ENCODE measurements at regions not wholly inside any gene's neighbourhood (a gene's known extent, or its start where the extent isn't known, plus 50 kb on each side); places are given as distances from the start of the nearest gene placed in this dataset.

DNA sequence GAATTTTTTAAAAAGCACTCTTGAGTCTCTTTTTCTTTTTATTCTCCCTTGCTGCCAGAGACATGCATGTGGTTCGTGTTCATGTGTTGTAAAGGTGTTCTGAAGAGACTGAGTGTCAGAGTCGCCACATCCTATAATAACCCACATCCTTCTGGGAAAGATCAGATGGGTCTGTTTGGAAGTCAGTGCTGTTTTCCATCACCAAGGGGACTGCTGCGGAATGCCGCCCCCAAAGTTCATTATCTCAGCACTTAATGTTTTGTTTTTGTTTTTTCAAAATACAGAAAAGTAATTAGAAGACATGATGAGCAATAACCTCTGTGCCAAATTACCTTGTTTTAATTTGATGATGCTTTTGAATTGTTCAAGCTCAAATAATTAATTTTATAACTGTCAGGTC is 56.9 kb upstream of the EIF3M start:
- no peaks in the 10 kb centered on the region for H3F3A ChIP-seq (replicated peaks; ENCODE audit: insufficient read depth)
- no peak overlapping the region for H3K4me2 ChIP-seq
- H3K27ac ChIP-seq (ENCODE audit: low read depth in 2 of 2, low read length in 1 of 2): no peak overlapping the region
- TF ChIP-seq NRF1 (IDR thresholded peaks at IDR 0.05; ENCODE audit: low read depth, low read length): no peak
- no peak for TF ChIP-seq EZH2phosphoT487 (IDR thresholded peaks at IDR 0.05; ENCODE audit: borderline replicate concordance, low read depth)
- no peak for TF ChIP-seq GABPA (IDR thresholded peaks at IDR 0.05; ENCODE audit: low read depth)
- no peak for TF ChIP-seq MEF2A (IDR thresholded peaks at IDR 0.05; ENCODE audit: borderline replicate concordance, low read depth)
- no peak for TF ChIP-seq RAD21 (IDR thresholded peaks at IDR 0.05; ENCODE audit: low read length)
- TF ChIP-seq MXI1 (IDR thresholded peaks at IDR 0.05; ENCODE audit: low read depth, low read length): no peak
- TF ChIP-seq, protein P1, sequence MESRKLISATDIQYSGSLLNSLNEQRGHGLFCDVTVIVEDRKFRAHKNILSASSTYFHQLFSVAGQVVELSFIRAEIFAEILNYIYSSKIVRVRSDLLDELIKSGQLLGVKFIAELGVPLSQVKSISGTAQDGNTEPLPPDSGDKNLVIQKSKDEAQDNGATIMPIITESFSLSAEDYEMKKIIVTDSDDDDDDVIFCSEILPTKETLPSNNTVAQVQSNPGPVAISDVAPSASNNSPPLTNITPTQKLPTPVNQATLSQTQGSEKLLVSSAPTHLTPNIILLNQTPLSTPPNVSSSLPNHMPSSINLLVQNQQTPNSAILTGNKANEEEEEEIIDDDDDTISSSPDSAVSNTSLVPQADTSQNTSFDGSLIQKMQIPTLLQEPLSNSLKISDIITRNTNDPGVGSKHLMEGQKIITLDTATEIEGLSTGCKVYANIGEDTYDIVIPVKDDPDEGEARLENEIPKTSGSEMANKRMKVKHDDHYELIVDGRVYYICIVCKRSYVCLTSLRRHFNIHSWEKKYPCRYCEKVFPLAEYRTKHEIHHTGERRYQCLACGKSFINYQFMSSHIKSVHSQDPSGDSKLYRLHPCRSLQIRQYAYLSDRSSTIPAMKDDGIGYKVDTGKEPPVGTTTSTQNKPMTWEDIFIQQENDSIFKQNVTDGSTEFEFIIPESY (IDR thresholded peaks at IDR 0.05; ENCODE audit: borderline replicate concordance, low read depth): no peak
- TF ChIP-seq, protein P2, sequence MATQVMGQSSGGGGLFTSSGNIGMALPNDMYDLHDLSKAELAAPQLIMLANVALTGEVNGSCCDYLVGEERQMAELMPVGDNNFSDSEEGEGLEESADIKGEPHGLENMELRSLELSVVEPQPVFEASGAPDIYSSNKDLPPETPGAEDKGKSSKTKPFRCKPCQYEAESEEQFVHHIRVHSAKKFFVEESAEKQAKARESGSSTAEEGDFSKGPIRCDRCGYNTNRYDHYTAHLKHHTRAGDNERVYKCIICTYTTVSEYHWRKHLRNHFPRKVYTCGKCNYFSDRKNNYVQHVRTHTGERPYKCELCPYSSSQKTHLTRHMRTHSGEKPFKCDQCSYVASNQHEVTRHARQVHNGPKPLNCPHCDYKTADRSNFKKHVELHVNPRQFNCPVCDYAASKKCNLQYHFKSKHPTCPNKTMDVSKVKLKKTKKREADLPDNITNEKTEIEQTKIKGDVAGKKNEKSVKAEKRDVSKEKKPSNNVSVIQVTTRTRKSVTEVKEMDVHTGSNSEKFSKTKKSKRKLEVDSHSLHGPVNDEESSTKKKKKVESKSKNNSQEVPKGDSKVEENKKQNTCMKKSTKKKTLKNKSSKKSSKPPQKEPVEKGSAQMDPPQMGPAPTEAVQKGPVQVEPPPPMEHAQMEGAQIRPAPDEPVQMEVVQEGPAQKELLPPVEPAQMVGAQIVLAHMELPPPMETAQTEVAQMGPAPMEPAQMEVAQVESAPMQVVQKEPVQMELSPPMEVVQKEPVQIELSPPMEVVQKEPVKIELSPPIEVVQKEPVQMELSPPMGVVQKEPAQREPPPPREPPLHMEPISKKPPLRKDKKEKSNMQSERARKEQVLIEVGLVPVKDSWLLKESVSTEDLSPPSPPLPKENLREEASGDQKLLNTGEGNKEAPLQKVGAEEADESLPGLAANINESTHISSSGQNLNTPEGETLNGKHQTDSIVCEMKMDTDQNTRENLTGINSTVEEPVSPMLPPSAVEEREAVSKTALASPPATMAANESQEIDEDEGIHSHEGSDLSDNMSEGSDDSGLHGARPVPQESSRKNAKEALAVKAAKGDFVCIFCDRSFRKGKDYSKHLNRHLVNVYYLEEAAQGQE (IDR thresholded peaks at IDR 0.05; ENCODE audit: low read depth, low read length): no peak
- TF ChIP-seq, protein P3, sequence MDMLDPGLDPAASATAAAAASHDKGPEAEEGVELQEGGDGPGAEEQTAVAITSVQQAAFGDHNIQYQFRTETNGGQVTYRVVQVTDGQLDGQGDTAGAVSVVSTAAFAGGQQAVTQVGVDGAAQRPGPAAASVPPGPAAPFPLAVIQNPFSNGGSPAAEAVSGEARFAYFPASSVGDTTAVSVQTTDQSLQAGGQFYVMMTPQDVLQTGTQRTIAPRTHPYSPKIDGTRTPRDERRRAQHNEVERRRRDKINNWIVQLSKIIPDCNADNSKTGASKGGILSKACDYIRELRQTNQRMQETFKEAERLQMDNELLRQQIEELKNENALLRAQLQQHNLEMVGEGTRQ (IDR thresholded peaks at IDR 0.05; ENCODE audit: borderline replicate concordance, low read depth, low read length): no peak
- no peak for TF ChIP-seq RXRA (IDR thresholded peaks at IDR 0.05; ENCODE audit: borderline replicate concordance, low read depth)
- TF ChIP-seq FOXM1 (IDR thresholded peaks at IDR 0.05; ENCODE audit: low read depth): no peak
- TF ChIP-seq POLR2AphosphoS5 (IDR thresholded peaks at IDR 0.05; ENCODE audit: low read depth, low read length): no peak
- no peak for TF ChIP-seq SIN3A (IDR thresholded peaks at IDR 0.05; ENCODE audit: borderline replicate concordance, low read depth, low read length)
- DNase-seq: no peak
- no peak overlapping the region for H2AFZ ChIP-seq (ENCODE audit: low read depth)
- WGBS (ENCODE audit: low lambda C conversion rate): 9% methylated on average over 4 of the region's 4 CpGs
- ChIA-PET CTCF (no interaction called here), POLR2A (no interaction called here)
- H3K9me3 ChIP-seq: no peaks in the 10 kb centered on the region
- no peaks in the 10 kb centered on the region for H4K20me1 ChIP-seq (ENCODE audit: insufficient read depth)
- H3K36me3 ChIP-seq (replicated peaks in 1 of 2; ENCODE audit: control insufficient read depth in 1 of 2, insufficient read depth in 2 of 2, low read length in 1 of 2): no peaks in the 10 kb centered on the region
- H3K27me3 ChIP-seq (ENCODE audit: insufficient read depth): peaks cover 31% of the 10 kb centered on the region; the same call in 1 of the 2 replicates
- H3K9ac ChIP-seq: no peak overlapping the region
- no peaks in the 10 kb centered on the region for H3K9me2 ChIP-seq
- no peaks in the 10 kb centered on the region for H3K79me2 ChIP-seq (ENCODE audit: insufficient read depth)
- H3K4me1 ChIP-seq (ENCODE audit: control insufficient read depth in 1 of 2, insufficient read depth in 2 of 2, low read depth in 1 of 2, low read length in 1 of 2): no peaks in the 10 kb centered on the region
- H3K4me3 ChIP-seq (ENCODE audit: low read depth in 2 of 2, low read length in 1 of 2): no peak overlapping the region
